ENCODE measurements at regions not wholly inside any gene's neighbourhood (a gene's known extent, or its start where the extent isn't known, plus 50 kb on each side); places are given as distances from the start of the nearest gene placed in this dataset.
"Not testable (repeated sequence)": the region's sequence is repeated elsewhere in the genome, so short reads cannot be mapped to it uniquely, and the experiment has no call there.

DNA sequence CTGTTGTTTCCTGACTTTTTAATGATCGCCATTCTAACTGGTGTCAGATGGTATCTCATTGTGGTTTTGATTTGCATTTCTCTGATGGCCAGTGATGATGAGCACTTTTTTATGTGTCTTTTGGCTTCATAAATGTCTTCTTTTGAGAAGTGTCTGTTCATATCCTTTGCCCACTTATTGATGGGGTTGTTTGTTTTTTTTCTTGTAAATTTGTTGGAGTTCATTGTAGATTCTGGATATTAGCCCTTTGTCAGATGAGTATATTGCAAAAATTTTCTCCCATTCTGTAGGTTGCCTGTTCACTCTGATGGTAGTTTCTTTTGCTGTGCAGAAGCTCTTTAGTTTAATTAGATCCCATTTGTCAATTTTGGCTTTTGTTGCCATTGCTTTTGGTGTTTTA, 1378.7 kb downstream of the FSCB start:
- not testable (repeated sequence) for H3K27me3 ChIP-seq (ENCODE audit: insufficient read depth, low read length); H2AFZ ChIP-seq (ENCODE audit: low read length, unreplicated experiment); H3K27ac ChIP-seq (ENCODE audit: low read depth, low read length); H3K36me3 ChIP-seq (ENCODE audit: insufficient read depth, low read length); H3K79me2 ChIP-seq (ENCODE audit: control insufficient read depth, insufficient read depth, low read length, unreplicated experiment); H3K4me3 ChIP-seq (ENCODE audit: low read depth, low read length); H3K4me1 ChIP-seq (ENCODE audit: control insufficient read depth, insufficient read depth, low read length, unreplicated experiment)

DNA sequence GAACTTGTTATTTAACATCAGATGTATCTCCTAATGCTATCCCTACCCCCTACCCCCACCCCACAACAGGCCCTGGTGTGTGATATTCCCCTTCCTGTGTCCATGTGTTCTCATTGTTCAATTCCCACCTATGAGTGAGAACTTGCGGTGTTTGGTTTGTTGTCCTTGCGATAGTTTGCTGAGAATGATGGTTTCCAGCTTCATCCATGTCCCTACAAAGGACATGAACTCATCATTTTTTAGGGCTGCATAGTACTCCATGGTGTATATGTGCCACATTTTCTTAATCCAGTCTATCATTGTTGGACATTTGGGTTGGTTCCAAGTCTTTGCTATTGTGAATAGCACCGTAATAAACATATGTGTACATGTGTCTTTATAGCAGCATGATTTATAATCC, 1379.2 kb downstream of the FSCB start:
- H3K4me3 ChIP-seq (ENCODE audit: low read depth, low read length); H2AFZ ChIP-seq (ENCODE audit: low read length, unreplicated experiment); H3K27me3 ChIP-seq (ENCODE audit: insufficient read depth, low read length); H3K27ac ChIP-seq (ENCODE audit: low read depth, low read length); H3K4me1 ChIP-seq (ENCODE audit: control insufficient read depth, insufficient read depth, low read length, unreplicated experiment); H3K79me2 ChIP-seq (ENCODE audit: control insufficient read depth, insufficient read depth, low read length, unreplicated experiment); H3K36me3 ChIP-seq (ENCODE audit: insufficient read depth, low read length): not testable (repeated sequence)

- H3K4me3 ChIP-seq (ENCODE audit: low read depth, low read length) = no peak overlapping the region
- H3K36me3 ChIP-seq (ENCODE audit: insufficient read depth, low read length) = no peaks in the 10 kb centered on the region
- no peaks in the 10 kb centered on the region for H3K27me3 ChIP-seq (ENCODE audit: insufficient read depth, low read length)
- no peak overlapping the region for H3K27ac ChIP-seq (ENCODE audit: low read depth, low read length)
- no peaks in the 10 kb centered on the region for H3K79me2 ChIP-seq (ENCODE audit: control insufficient read depth, insufficient read depth, low read length, unreplicated experiment)
- no peaks in the 10 kb centered on the region for H3K4me1 ChIP-seq (ENCODE audit: control insufficient read depth, insufficient read depth, low read length, unreplicated experiment)
- H2AFZ ChIP-seq (ENCODE audit: low read length, unreplicated experiment) = no peak overlapping the region
Measured at GRCh38 chr14:43123544-43123943, 1383.5 kb downstream of the FSCB start.

DNA sequence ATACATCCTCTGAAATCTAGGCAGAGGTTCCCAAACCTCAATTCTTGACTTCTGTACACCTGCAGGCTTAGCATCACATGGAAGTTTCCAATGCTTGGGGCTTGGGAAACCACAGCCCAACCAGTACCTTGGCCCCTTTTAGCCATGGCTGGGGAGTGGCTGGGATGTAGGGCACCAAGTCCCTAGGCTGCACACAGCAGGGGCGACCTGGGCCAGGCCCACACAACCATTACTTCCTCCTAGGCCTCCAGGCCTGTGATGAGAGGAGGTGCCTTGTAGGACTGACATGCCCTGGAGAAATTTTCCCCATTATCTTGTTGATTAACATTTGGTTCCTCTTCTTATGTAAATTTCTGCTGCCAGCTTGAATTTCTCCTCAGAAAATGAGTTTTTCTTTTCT, 1387.4 kb downstream of the FSCB start:
- Histone ChIP-seq H3K4me3 (ENCODE audit: low read depth, low read length) (no peak overlapping the region), H3K36me3 (ENCODE audit: insufficient read depth, low read length) (no peaks in the 10 kb centered on the region), H3K79me2 (ENCODE audit: control insufficient read depth, insufficient read depth, low read length, unreplicated experiment) (no peaks in the 10 kb centered on the region)

DNA sequence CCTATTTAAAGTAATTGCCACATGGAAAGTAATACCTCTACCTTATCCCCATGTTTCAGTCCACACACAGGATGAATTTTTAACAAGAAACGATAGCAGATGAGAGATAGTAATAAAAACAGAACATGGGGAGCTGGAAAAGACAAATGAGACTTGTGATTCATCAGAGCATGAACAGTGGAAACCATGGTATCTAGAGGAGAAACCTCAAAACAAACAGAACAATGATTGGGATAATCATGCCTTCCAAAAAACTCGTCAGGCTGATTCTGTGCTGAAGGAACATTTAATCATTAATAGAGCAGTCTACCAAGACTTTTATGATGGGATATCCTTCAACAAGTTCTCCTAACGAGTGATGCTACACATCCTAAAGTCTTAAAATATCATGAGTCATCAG, 1390.7 kb downstream of the FSCB start:
- no peaks in the 10 kb centered on the region for H3K79me2 ChIP-seq (ENCODE audit: control insufficient read depth, insufficient read depth, low read length, unreplicated experiment)
- H2AFZ ChIP-seq (ENCODE audit: low read length, unreplicated experiment) = no peak overlapping the region
- no peak overlapping the region for H3K4me3 ChIP-seq (ENCODE audit: low read depth, low read length)
- no peaks in the 10 kb centered on the region for H3K4me1 ChIP-seq (ENCODE audit: control insufficient read depth, insufficient read depth, low read length, unreplicated experiment)
- no peaks in the 10 kb centered on the region for H3K27me3 ChIP-seq (ENCODE audit: insufficient read depth, low read length)
- H3K36me3 ChIP-seq (ENCODE audit: insufficient read depth, low read length) = no peaks in the 10 kb centered on the region
- no peak overlapping the region for H3K27ac ChIP-seq (ENCODE audit: low read depth, low read length)

More for the DNA sequence above, 1387.4 kb downstream of the FSCB start:
- Histone ChIP-seq H3K4me1 (ENCODE audit: control insufficient read depth, insufficient read depth, low read length, unreplicated experiment) (no peaks in the 10 kb centered on the region), H3K27me3 (ENCODE audit: insufficient read depth, low read length) (no peaks in the 10 kb centered on the region), H3K27ac (ENCODE audit: low read depth, low read length) (no peak overlapping the region), H2AFZ (ENCODE audit: low read length, unreplicated experiment) (no peak overlapping the region)

GRCh38 chr14:43105305-43105704, 1401.8 kb downstream of the FSCB start:
- H2AFZ ChIP-seq (ENCODE audit: low read length, unreplicated experiment) = no peak overlapping the region
- no peak overlapping the region for H3K4me3 ChIP-seq (ENCODE audit: low read depth, low read length)
- H3K4me1 ChIP-seq (ENCODE audit: control insufficient read depth, insufficient read depth, low read length, unreplicated experiment) = no peaks in the 10 kb centered on the region
- no peaks in the 10 kb centered on the region for H3K36me3 ChIP-seq (ENCODE audit: insufficient read depth, low read length)
- no peaks in the 10 kb centered on the region for H3K79me2 ChIP-seq (ENCODE audit: control insufficient read depth, insufficient read depth, low read length, unreplicated experiment)
- no peaks in the 10 kb centered on the region for H3K27me3 ChIP-seq (ENCODE audit: insufficient read depth, low read length)
- no peak overlapping the region for H3K27ac ChIP-seq (ENCODE audit: low read depth, low read length)

- H3K27ac ChIP-seq (ENCODE audit: low read depth, low read length) = no peak overlapping the region
- H3K79me2 ChIP-seq (ENCODE audit: control insufficient read depth, insufficient read depth, low read length, unreplicated experiment) = no peaks in the 10 kb centered on the region
- H3K27me3 ChIP-seq (ENCODE audit: insufficient read depth, low read length) = no peaks in the 10 kb centered on the region
- no peaks in the 10 kb centered on the region for H3K4me1 ChIP-seq (ENCODE audit: control insufficient read depth, insufficient read depth, low read length, unreplicated experiment)
- no peaks in the 10 kb centered on the region for H3K36me3 ChIP-seq (ENCODE audit: insufficient read depth, low read length)
- no peak overlapping the region for H2AFZ ChIP-seq (ENCODE audit: low read length, unreplicated experiment)
- H3K4me3 ChIP-seq (ENCODE audit: low read depth, low read length) = no peak overlapping the region
Measured at GRCh38 chr14:43090380-43090779, 1416.7 kb downstream of the FSCB start.

DNA sequence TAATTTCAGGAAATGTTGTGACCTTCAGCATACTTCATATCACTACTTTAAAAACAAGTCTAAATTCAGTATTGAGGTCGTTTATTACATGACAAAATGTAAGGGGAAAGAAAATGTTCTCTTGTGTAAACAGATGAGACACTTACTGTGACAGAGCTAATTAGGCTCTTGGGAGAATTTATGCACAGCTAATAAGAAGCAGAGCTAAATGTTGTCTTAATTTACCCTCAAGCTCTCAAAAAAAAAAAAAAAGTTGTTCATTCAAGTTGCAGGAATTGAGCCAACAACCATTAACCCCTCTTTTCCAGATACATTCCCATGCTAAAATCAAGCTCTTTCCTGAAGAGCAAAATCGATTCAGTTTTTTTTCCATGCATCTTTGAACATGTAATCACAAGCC, 1419.4 kb downstream of the FSCB start:
- no peaks in the 10 kb centered on the region for H3K36me3 ChIP-seq (ENCODE audit: insufficient read depth, low read length)
- no peak overlapping the region for H2AFZ ChIP-seq (ENCODE audit: low read length, unreplicated experiment)
- no peak overlapping the region for H3K27ac ChIP-seq (ENCODE audit: low read depth, low read length)
- no peaks in the 10 kb centered on the region for H3K79me2 ChIP-seq (ENCODE audit: control insufficient read depth, insufficient read depth, low read length, unreplicated experiment)
- H3K27me3 ChIP-seq (ENCODE audit: insufficient read depth, low read length) = no peaks in the 10 kb centered on the region
- no peak overlapping the region for H3K4me3 ChIP-seq (ENCODE audit: low read depth, low read length)
- no peaks in the 10 kb centered on the region for H3K4me1 ChIP-seq (ENCODE audit: control insufficient read depth, insufficient read depth, low read length, unreplicated experiment)

GRCh38 chr14:43085819-43086218, 1421.3 kb downstream of the FSCB start:
- Histone ChIP-seq H3K4me3 (ENCODE audit: low read depth, low read length) (no peak overlapping the region), H3K27me3 (ENCODE audit: insufficient read depth, low read length) (no peaks in the 10 kb centered on the region), H3K36me3 (ENCODE audit: insufficient read depth, low read length) (no peaks in the 10 kb centered on the region), H2AFZ (ENCODE audit: low read length, unreplicated experiment) (no peak overlapping the region), H3K79me2 (ENCODE audit: control insufficient read depth, insufficient read depth, low read length, unreplicated experiment) (no peaks in the 10 kb centered on the region), H3K4me1 (ENCODE audit: control insufficient read depth, insufficient read depth, low read length, unreplicated experiment) (no peaks in the 10 kb centered on the region), H3K27ac (ENCODE audit: low read depth, low read length) (no peak overlapping the region)

GRCh38 chr14:43067372-43067771, 1439.7 kb downstream of the FSCB start:
- H3K36me3 ChIP-seq (ENCODE audit: insufficient read depth, low read length); H3K27ac ChIP-seq (ENCODE audit: low read depth, low read length); H3K79me2 ChIP-seq (ENCODE audit: control insufficient read depth, insufficient read depth, low read length, unreplicated experiment); H3K4me3 ChIP-seq (ENCODE audit: low read depth, low read length); H3K4me1 ChIP-seq (ENCODE audit: control insufficient read depth, insufficient read depth, low read length, unreplicated experiment); H3K27me3 ChIP-seq (ENCODE audit: insufficient read depth, low read length); H2AFZ ChIP-seq (ENCODE audit: low read length, unreplicated experiment): not testable (repeated sequence)

GRCh38 chr14:43056106-43056505, 1449.4 kb downstream of the LRFN5 start:
- Histone ChIP-seq H3K4me1 (ENCODE audit: control insufficient read depth, insufficient read depth, low read length, unreplicated experiment) (no peaks in the 10 kb centered on the region), H3K4me3 (ENCODE audit: low read depth, low read length) (no peak overlapping the region), H3K27ac (ENCODE audit: low read depth, low read length) (no peak overlapping the region), H2AFZ (ENCODE audit: low read length, unreplicated experiment) (no peak overlapping the region), H3K36me3 (ENCODE audit: insufficient read depth, low read length) (no peaks in the 10 kb centered on the region), H3K79me2 (ENCODE audit: control insufficient read depth, insufficient read depth, low read length, unreplicated experiment) (no peaks in the 10 kb centered on the region), H3K27me3 (ENCODE audit: insufficient read depth, low read length) (no peaks in the 10 kb centered on the region)

- no peaks in the 10 kb centered on the region for H3K79me2 ChIP-seq (ENCODE audit: control insufficient read depth, insufficient read depth, low read length, unreplicated experiment)
- H2AFZ ChIP-seq (ENCODE audit: low read length, unreplicated experiment) = no peak overlapping the region
- H3K4me3 ChIP-seq (ENCODE audit: low read depth, low read length) = no peak overlapping the region
- H3K27me3 ChIP-seq (ENCODE audit: insufficient read depth, low read length) = no peaks in the 10 kb centered on the region
- no peak overlapping the region for H3K27ac ChIP-seq (ENCODE audit: low read depth, low read length)
- H3K36me3 ChIP-seq (ENCODE audit: insufficient read depth, low read length) = no peaks in the 10 kb centered on the region
- H3K4me1 ChIP-seq (ENCODE audit: control insufficient read depth, insufficient read depth, low read length, unreplicated experiment) = no peaks in the 10 kb centered on the region
Measured at GRCh38 chr14:43052897-43053296, 1446.2 kb downstream of the LRFN5 start.

Measured in ACC112 (cell line).